22Rv1 (cell line): ENCODE measurements at regions not wholly inside any gene's neighbourhood (a gene's known extent, or its start where the extent isn't known, plus 50 kb on each side); places are given as distances from the start of the nearest gene placed in this dataset.

ENCODE experiments used
- H3K27ac ChIP-seq: fragments of 450-650 bp; 2 replicates; pipeline ENCODE4 v1.5.1; 2017
- CTCF ChIP-seq: fragments of 450-650 bp; IDR thresholded peaks from 2 replicates; pipeline ENCODE4 v1.5.1; 2017; ENCODE audit warnings: mild to moderate bottlenecking
- ZFX ChIP-seq: fragments of 450-650 bp; IDR thresholded peaks from 2 replicates; pipeline ENCODE4 v1.6.1; 2017; ENCODE audit warnings: antibody characterized with exemption, borderline replicate concordance

DNA sequence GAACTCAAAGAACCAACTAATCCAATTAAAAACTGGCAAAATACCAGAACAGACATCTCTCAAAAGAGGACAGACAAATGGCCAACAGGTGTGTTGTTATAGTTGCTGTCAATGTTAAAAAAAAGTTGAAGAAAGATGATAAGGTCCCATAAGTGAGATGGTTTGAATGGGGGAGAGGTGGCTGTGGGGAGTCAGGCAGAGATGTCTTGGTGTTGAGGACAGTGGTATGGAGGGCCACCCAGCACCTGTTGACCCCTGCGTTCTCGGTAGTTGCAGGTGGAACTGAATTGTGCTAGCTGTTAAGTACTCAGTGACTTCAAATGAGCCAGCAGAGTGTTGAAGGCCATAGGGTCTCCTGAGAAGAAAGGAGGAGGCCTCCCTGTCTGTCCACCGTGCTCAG is 55.9 kb upstream of the PITX1 start:
- no peak for TF ChIP-seq ZFX
- no peak for TF ChIP-seq CTCF
- H3K27ac ChIP-seq, result no peak overlapping the region

- no peak for TF ChIP-seq ZFX
- no peak for TF ChIP-seq CTCF
- no peak overlapping the region for H3K27ac ChIP-seq
These were observed 54.9 kb upstream of the PITX1 start for GRCh38 chr5:135088911-135089310.

DNA sequence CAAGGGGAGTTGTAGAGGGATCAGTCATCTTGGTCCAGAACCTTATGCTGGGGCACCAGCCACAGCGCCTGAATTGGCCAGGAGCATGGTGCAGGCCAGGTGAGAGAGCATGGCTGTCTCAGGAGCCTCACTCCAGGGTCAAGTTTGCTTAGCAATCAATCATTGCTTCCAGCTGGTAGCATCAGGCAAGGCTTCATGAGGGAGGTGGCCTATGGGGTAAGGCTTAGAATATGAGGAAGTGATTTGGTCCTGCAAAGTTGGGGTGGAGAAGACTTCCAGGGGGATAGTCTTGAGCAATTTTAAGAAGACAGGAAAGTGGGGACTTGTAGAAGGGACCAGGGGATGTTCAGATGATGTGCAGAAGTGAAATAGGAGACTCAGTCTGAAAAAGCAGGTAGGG is 53.9 kb upstream of the PITX1 start:
- H3K27ac ChIP-seq, result no peak overlapping the region
- no peak for TF ChIP-seq ZFX
- no peak for TF ChIP-seq CTCF

DNA sequence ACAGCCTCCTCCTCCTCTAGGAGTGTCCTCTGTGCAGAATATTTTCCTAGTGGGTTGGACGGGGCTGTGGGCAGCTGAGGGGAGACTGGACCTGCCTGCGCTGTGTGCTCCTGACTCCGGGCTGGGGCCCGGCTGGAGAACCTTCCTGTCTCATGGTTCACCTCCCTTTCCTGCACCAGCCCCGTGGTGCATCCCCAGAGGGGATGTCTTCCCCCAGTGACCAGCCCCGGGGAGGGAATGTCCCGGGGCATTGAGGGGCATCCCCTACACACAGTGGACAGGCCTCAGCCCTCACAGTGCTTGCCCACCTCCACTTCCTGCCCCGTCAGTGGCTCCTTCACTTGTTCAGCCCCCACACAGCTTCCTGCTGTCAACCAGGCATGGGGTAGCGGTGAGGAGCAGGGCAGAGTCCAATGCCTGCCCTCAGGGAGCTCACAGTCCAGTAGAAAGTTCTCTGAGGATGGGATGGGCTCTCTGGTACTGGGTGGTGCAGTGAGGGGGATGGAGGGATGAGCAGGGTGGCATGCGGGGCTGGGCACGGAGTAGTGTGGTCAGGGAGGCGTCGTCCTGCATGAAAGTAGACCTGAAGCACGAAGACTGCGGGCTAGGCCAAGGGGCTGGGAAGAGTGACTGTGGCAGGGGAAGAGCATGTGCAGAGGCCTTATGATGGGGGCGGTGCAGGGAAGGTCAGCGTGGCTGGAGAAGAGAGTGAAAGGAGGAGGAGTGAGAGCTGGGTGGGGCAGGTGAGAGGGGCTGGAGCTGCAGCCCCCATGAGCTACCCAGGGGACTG is 52.1 kb upstream of the PITX1 start:
- TF ChIP-seq ZFX (no peak), CTCF (no peak)

DNA sequence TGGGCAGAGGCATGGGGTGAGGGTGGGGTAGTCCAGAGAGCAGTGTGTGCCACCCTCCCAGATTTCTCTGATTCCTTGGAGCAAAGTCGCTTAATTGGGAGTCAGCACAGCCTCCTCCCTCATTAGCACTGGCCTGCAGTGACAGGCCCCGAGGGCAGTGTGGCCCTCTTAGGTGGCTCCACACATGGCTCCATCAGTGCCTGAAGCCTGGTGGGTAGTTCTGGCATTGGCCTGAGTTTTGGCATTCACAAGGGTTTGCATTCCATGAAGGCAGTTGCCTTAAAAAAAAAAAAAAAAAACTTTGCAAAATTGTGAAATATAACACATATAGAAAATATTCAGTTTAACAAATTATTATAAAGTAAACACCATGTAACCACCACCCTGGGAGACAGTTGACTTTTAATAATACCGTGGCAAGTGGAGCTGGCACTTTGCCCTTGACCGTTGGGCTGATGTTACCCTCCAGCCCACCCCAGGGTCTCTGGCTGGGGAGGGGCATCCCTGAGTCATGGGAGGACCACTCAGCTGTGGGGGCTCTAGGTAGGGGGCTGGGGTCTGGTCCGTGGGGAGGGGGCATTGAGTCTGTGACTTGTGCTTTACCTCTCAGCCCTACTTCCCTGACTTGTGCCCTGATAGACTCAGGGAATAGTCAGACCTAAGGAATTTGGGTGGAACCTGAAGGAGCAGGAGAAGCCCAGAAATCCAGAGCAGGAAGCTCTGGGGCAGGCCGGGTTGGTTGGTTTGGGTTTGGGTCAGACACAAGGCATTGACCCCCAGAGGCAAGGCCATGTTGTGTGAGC is 51.3 kb upstream of the PITX1 start:
- TF ChIP-seq ZFX (no peak), CTCF (no peak)
- no peak overlapping the region for H3K27ac ChIP-seq

More for the DNA sequence above, 52.1 kb upstream of the PITX1 start:
- no peak overlapping the region for H3K27ac ChIP-seq
